ENCODE measurements at regions not wholly inside any gene's neighbourhood (a gene's known extent, or its start where the extent isn't known, plus 50 kb on each side); places are given as distances from the start of the nearest gene placed in this dataset.
"Not testable (repeated sequence)": the region's sequence is repeated elsewhere in the genome, so short reads cannot be mapped to it uniquely, and the experiment has no call there.

DNA sequence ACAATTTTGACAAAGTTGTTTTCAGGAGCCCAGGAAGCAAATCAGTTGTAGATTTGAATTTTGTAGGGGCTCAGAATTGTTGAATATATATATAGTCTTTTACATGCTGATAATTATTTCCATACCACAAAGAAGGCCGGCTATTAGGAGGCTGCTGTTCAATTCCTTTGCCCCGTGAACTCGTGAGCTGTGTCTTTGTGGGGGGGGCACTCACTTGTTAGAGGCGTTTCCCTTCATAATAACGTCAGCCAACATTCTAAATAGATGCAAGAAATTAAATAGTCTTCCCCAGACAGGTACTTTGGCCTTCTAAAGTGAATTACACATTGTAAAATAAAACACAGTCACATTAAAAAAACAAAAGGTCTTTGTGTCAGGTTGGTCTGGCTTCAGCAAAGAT, 138.7 kb downstream of the DEFB131A start:
- H3K36me3 ChIP-seq (ENCODE audit: control insufficient read depth in 2 of 2, insufficient read depth in 2 of 2, low read length in 1 of 2); DNase-seq (ENCODE audit: low read depth, low spot score); BruUV-seq (replicated peaks); H3K4me2 ChIP-seq (ENCODE audit: control insufficient read depth, insufficient read depth); H3K9me3 ChIP-seq (replicated peaks; ENCODE audit: control insufficient read depth, insufficient read depth, low read length); FAIRE-seq; in situ Hi-C loops (cut with MboI); H3K27ac ChIP-seq (ENCODE audit: control insufficient read depth, insufficient read depth); H2AFZ ChIP-seq (ENCODE audit: control insufficient read depth, low read depth, low read length); H3K9ac ChIP-seq (ENCODE audit: control insufficient read depth, insufficient read depth, low read length); CTCF ChIA-PET; H3K4me3 ChIP-seq; POLR2A ChIA-PET; RAD21 ChIA-PET (ENCODE audit: unreplicated experiment); H3K4me1 ChIP-seq (ENCODE audit: control insufficient read depth, insufficient read depth, low read length); H3K27me3 ChIP-seq (replicated peaks in 1 of 2; ENCODE audit: control insufficient read depth in 2 of 2, insufficient read depth in 2 of 2, low read length in 1 of 2); H4K20me1 ChIP-seq (ENCODE audit: control insufficient read depth, insufficient read depth); SMC1A ChIA-PET (ENCODE audit: uncharacterized antibody, unreplicated experiment); intact Hi-C loops (cut with micrococcal nuclease; ENCODE audit: unreplicated experiment); ATAC-seq; H3K79me2 ChIP-seq (ENCODE audit: control insufficient read depth, insufficient read depth, low read length): not testable (repeated sequence)
- 17% methylated on average over 5 of the region's 5 CpGs for WGBS (ENCODE audit: insufficient coverage, insufficient replicate concordance, low lambda C conversion rate, missing lambda C conversion rate)

DNA sequence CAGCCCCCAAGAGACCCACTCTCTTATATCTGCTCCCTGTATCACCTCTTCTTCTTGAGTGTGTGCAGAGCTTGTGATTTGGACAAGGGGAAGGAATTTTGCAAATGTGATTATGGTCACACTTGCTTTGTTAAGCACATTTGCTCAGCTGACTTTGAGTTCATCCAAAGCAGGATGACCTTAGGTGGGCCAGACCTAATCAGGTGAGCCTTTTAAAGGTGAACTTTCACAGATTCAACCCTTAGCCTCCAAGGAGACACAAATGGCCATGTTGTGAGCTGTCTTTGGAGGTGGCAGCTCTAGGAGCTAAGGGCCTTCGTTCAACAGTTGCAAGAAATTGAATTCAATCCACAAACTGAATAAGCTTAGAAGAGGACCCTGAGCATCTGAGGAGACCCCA, 147.8 kb downstream of the DEFB131A start:
- ATAC-seq, result no peak
- ChIA-PET RAD21 (ENCODE audit: unreplicated experiment) (no interaction called here), SMC1A (ENCODE audit: uncharacterized antibody, unreplicated experiment) (no interaction called here), CTCF (no interaction called here), POLR2A (no interaction called here)
- in situ Hi-C loops (cut with MboI) (no loop called here), intact Hi-C loops (cut with micrococcal nuclease; ENCODE audit: unreplicated experiment) (no loop called here)
- Histone ChIP-seq H3K4me3 (no peak overlapping the region), H3K27ac (ENCODE audit: control insufficient read depth, insufficient read depth) (no peak overlapping the region), H3K79me2 (ENCODE audit: control insufficient read depth, insufficient read depth, low read length) (no peaks in the 10 kb centered on the region), H3K4me1 (ENCODE audit: control insufficient read depth, insufficient read depth, low read length) (no peaks in the 10 kb centered on the region), H4K20me1 (ENCODE audit: control insufficient read depth, insufficient read depth) (no peaks in the 10 kb centered on the region), H3K9ac (ENCODE audit: control insufficient read depth, insufficient read depth, low read length) (no peak overlapping the region), H2AFZ (ENCODE audit: control insufficient read depth, low read depth, low read length) (no peak overlapping the region), H3K4me2 (ENCODE audit: control insufficient read depth, insufficient read depth) (no peak overlapping the region), H3K27me3 (replicated peaks in 1 of 2; ENCODE audit: control insufficient read depth in 2 of 2, insufficient read depth in 2 of 2, low read length in 1 of 2) (no peaks in the 10 kb centered on the region), H3K36me3 (ENCODE audit: control insufficient read depth in 2 of 2, insufficient read depth in 2 of 2, low read length in 1 of 2) (no peaks in the 10 kb centered on the region), H3K9me3 (replicated peaks; ENCODE audit: control insufficient read depth, insufficient read depth, low read length) (no peaks in the 10 kb centered on the region)
- BruUV-seq (replicated peaks), result no TSS peak
- TF ChIP-seq GATAD2B (conservative IDR thresholded peaks at IDR 0.05; ENCODE audit: low read depth), result no peak
- TF ChIP-seq NFYA (IDR thresholded peaks at IDR 0.05; ENCODE audit: borderline replicate concordance, low read depth, low read length), result no peak
- no peak for TF ChIP-seq TCF3 (IDR thresholded peaks at IDR 0.05; ENCODE audit: borderline replicate concordance, insufficient read depth, low read depth, low read length)
- no peak for TF ChIP-seq DPF2 (IDR thresholded peaks at IDR 0.05)
- no peak for TF ChIP-seq SRF (IDR thresholded peaks at IDR 0.05; ENCODE audit: low read depth in 2 of 2, low read length in 2 of 2)
- no peak for TF ChIP-seq ZBTB11 (CRISPR knock-in tag; IDR thresholded peaks at IDR 0.05)
- TF ChIP-seq SUPT20H (IDR thresholded peaks at IDR 0.05; ENCODE audit: borderline replicate concordance, control insufficient read depth, low read depth, low read length), result no peak
- WGBS (ENCODE audit: insufficient coverage, insufficient replicate concordance, low lambda C conversion rate, missing lambda C conversion rate), result 0% methylated on average over 1 of the region's 1 CpG
- FAIRE-seq, result no peak
- DNase-seq (ENCODE audit: low read depth, low spot score), result no peak
